ENCODE measurements at regions not wholly inside any gene's neighbourhood (a gene's known extent, or its start where the extent isn't known, plus 50 kb on each side); places are given as distances from the start of the nearest gene placed in this dataset.

DNA sequence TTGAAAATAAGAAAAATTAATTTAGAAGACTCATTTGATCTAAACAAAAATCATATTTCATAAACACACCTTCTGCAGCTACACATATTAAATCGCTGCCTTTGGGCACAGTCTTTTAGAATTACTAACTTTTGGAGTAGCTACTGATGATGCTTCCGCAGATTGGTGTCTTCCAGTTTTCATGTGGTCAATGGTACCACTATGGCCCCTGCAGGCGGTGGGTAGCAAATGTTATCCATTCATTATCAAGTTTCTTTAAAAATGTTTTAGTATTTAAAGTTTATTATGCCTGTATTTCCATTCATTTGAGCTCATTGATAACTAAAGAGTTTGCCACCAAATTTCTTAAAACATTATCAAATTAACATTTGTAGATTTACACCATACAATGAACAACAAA, 122.9 kb upstream of the GRAMD2B start:
- TF ChIP-seq, protein P1, sequence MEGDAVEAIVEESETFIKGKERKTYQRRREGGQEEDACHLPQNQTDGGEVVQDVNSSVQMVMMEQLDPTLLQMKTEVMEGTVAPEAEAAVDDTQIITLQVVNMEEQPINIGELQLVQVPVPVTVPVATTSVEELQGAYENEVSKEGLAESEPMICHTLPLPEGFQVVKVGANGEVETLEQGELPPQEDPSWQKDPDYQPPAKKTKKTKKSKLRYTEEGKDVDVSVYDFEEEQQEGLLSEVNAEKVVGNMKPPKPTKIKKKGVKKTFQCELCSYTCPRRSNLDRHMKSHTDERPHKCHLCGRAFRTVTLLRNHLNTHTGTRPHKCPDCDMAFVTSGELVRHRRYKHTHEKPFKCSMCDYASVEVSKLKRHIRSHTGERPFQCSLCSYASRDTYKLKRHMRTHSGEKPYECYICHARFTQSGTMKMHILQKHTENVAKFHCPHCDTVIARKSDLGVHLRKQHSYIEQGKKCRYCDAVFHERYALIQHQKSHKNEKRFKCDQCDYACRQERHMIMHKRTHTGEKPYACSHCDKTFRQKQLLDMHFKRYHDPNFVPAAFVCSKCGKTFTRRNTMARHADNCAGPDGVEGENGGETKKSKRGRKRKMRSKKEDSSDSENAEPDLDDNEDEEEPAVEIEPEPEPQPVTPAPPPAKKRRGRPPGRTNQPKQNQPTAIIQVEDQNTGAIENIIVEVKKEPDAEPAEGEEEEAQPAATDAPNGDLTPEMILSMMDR (conservative IDR thresholded peaks at IDR 0.05; ENCODE audit: low read length) = 0 out of 2 replicates have a peak, but pooled peaks have one; percentile 11
- TF ChIP-seq EZH2phosphoT487 (IDR thresholded peaks at IDR 0.05; ENCODE audit: borderline replicate concordance, low read depth, low read length) = no peak
